ENCODE measurements at regions not wholly inside any gene's neighbourhood (a gene's known extent, or its start where the extent isn't known, plus 50 kb on each side); places are given as distances from the start of the nearest gene placed in this dataset.

GRCh38 chr7:54898659-54899340 is 120.0 kb upstream of the EGFR start:
- no peaks in the 10 kb centered on the region for H3K27me3 ChIP-seq (replicated peaks in 1 of 7)
- intact Hi-C loops (cut with DNase I; ENCODE audit: low total_unique reads), result no loop called here
- no peak overlapping the region for H3K27ac ChIP-seq
- H3K9me3 ChIP-seq, result no peaks in the 10 kb centered on the region
- DNase-seq, result no peak
- WGBS, 5 donors, result 54 to 66% (median 60%) methylated on average over 9 of the region's 9 CpGs
- no peak for TF ChIP-seq POLR2AphosphoS5 (IDR thresholded peaks at IDR 0.05)
- TF ChIP-seq, protein P1, sequence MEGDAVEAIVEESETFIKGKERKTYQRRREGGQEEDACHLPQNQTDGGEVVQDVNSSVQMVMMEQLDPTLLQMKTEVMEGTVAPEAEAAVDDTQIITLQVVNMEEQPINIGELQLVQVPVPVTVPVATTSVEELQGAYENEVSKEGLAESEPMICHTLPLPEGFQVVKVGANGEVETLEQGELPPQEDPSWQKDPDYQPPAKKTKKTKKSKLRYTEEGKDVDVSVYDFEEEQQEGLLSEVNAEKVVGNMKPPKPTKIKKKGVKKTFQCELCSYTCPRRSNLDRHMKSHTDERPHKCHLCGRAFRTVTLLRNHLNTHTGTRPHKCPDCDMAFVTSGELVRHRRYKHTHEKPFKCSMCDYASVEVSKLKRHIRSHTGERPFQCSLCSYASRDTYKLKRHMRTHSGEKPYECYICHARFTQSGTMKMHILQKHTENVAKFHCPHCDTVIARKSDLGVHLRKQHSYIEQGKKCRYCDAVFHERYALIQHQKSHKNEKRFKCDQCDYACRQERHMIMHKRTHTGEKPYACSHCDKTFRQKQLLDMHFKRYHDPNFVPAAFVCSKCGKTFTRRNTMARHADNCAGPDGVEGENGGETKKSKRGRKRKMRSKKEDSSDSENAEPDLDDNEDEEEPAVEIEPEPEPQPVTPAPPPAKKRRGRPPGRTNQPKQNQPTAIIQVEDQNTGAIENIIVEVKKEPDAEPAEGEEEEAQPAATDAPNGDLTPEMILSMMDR (IDR thresholded peaks at IDR 0.05 in 8 of 11, conservative IDR thresholded peaks at IDR 0.05 in 3 of 11), result no peak
- no peak for TF ChIP-seq POLR2A (IDR thresholded peaks at IDR 0.05)
- H3K36me3 ChIP-seq, result no peaks in the 10 kb centered on the region
- no peak overlapping the region for H3K4me3 ChIP-seq
- no peaks in the 10 kb centered on the region for H3K4me1 ChIP-seq

DNA sequence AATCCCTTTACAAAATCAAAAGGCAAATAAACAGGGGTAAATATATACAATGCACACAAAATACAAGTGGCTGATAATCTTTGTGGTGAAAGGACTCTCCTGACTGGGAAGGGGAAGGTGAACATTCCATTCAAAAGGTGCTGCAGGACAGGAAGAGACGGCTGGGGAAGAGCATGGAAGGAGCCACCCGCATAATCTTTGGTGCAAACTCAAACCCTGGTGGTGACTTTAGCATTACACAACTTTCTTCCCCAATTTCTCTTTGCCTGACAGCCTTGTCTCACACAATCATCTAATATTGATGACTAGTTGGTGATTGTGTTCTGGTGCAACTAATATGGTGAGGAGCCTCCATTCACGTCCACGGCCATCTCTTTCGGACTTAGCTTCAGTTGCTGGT is 117.0 kb upstream of the EGFR start:
- WGBS, 5 donors, result 88 to 95% (median 90%) methylated on average over 5 of the region's 5 CpGs
- no peaks in the 10 kb centered on the region for H3K36me3 ChIP-seq
- no peak for DNase-seq
- H3K4me1 ChIP-seq, result no peaks in the 10 kb centered on the region
- no peaks in the 10 kb centered on the region for H3K9me3 ChIP-seq
- intact Hi-C loops (cut with DNase I; ENCODE audit: low total_unique reads), result no loop called here
- H3K27ac ChIP-seq, result no peak overlapping the region
- no peaks in the 10 kb centered on the region for H3K27me3 ChIP-seq (replicated peaks in 1 of 7)
- H3K4me3 ChIP-seq, result no peak overlapping the region
- TF ChIP-seq, protein P1 (IDR thresholded peaks at IDR 0.05 in 8 of 11, conservative IDR thresholded peaks at IDR 0.05 in 3 of 11), result no peak
- no peak for TF ChIP-seq POLR2AphosphoS5 (IDR thresholded peaks at IDR 0.05)
- no peak for TF ChIP-seq POLR2A (IDR thresholded peaks at IDR 0.05)

DNA sequence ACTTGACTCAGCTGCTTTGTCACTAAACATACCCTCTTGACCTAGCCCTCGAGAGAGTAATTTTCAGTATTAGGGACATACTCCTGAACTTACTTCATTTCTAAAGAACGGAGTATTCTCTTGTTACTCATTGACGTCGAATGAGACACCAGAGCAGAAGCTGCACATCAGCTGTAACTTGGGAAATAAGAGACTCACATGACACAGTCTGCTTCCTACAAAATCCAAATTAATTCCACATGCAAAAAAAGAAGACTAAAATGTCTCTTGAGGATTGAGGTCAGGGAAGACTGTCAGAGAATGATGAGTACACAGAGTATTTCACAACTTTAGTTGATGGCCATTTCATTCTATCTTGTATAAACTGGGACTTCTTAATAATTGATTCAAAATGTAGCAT is 114.7 kb upstream of the EGFR start:
- Histone ChIP-seq H3K9me3 (peaks cover 0 to 4% (median under 1%) of the 10 kb centered on the region in 8 donors), H3K36me3 (no peaks in the 10 kb centered on the region), H3K4me1 (no peaks in the 10 kb centered on the region), H3K27me3 (replicated peaks in 1 of 7) (no peaks in the 10 kb centered on the region), H3K27ac (no peak overlapping the region), H3K4me3 (no peak overlapping the region)
- no peak for DNase-seq
- intact Hi-C loops (cut with DNase I; ENCODE audit: low total_unique reads), result no loop called here
- WGBS, 5 donors, result 69 to 92% (median 83%) methylated on average over 4 of the region's 4 CpGs
- TF ChIP-seq POLR2A (IDR thresholded peaks at IDR 0.05), result no peak
- TF ChIP-seq POLR2AphosphoS5 (IDR thresholded peaks at IDR 0.05), result no peak
- TF ChIP-seq, protein P1 (IDR thresholded peaks at IDR 0.05 in 8 of 11, conservative IDR thresholded peaks at IDR 0.05 in 3 of 11), result no peak

- no peak overlapping the region for H3K4me3 ChIP-seq
- WGBS, 5 donors, result 80 to 89% (median 86%) methylated on average over 7 of the region's 7 CpGs
- intact Hi-C loops (cut with DNase I; ENCODE audit: low total_unique reads), result no loop called here
- H3K4me1 ChIP-seq, result no peaks in the 10 kb centered on the region
- H3K36me3 ChIP-seq, result no peaks in the 10 kb centered on the region
- DNase-seq, result no peak
- TF ChIP-seq POLR2A (IDR thresholded peaks at IDR 0.05), result no peak
- TF ChIP-seq, protein P1 (IDR thresholded peaks at IDR 0.05 in 8 of 11, conservative IDR thresholded peaks at IDR 0.05 in 3 of 11), result no peak
- TF ChIP-seq POLR2AphosphoS5 (IDR thresholded peaks at IDR 0.05), result no peak
- H3K27me3 ChIP-seq (replicated peaks in 1 of 7), result no peaks in the 10 kb centered on the region
- peaks cover 0 to 13% (median 7%) of the 10 kb centered on the region in 8 donors for H3K9me3 ChIP-seq
- H3K27ac ChIP-seq, result no peak overlapping the region
These were observed 113.8 kb upstream of the EGFR start for GRCh38 chr7:54904986-54905385.
